Dendritic cell treated with granulocyte-macrophage colony-stimulating factor and Interleukin-4, amounts not matched to agents 40 ng/mL and 50 ng/mL, for 4 days (primary cell): ENCODE measurements at regions not wholly inside any gene's neighbourhood (a gene's known extent, or its start where the extent isn't known, plus 50 kb on each side); places are given as distances from the start of the nearest gene placed in this dataset.
"Not testable (repeated sequence)": the region's sequence is repeated elsewhere in the genome, so short reads cannot be mapped to it uniquely, and the experiment has no call there.

Source experiments
- H3K27ac Mint-ChIP-seq: one replicate; pipeline ENCODE4 v1.8.0; 2022; ENCODE audit warnings: mild to moderate bottlenecking, mixed read lengths
- H3K27me3 Mint-ChIP-seq: one replicate; pipeline ENCODE4 v1.8.0; 2022; ENCODE audit warnings: mild to moderate bottlenecking, mixed read lengths
- H3K36me3 Mint-ChIP-seq: one replicate; pipeline ENCODE4 v1.8.0; 2022; ENCODE audit warnings: low read depth, mixed read lengths
- H3K4me1 Mint-ChIP-seq: one replicate; pipeline ENCODE4 v1.8.0; 2022; ENCODE audit warnings: low read depth, mixed read lengths
- H3K4me3 Mint-ChIP-seq: one replicate; pipeline ENCODE4 v1.8.0; 2022; ENCODE audit warnings: mild to moderate bottlenecking, moderate library complexity, mixed read lengths
- H3K9me3 Mint-ChIP-seq: one replicate; pipeline ENCODE4 v1.8.0; 2022; ENCODE audit warnings: mixed read lengths
- intact Hi-C: fragments of 100-400 bp; cut with micrococcal nuclease; formaldehyde crosslinking; loops from one replicate; pipeline ENCODE4 v1.15.0; 2022

DNA sequence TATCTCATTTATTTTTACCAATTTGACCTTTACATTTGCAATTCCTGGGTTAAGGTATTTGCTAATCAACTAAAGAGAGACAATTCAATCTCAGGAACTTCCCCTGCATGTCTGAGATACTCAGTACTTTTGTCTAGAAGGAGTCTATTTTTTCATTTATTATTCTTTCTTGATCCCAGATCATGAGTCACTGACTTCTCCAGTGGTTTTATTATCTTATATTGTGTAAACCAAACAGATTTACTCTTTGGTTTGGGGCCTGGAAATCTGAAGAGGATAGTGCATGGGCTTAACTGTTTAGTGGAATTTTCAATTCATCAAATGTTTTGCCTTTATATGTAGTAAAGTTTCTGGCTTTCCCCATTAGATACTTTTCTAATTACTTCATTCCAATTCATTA lies 185.4 kb downstream of the ALG10B start:
- Mint-ChIP-seq H3K36me3 (no peaks in the 10 kb centered on the region), H3K4me3 (no peak overlapping the region), H3K4me1 (no peaks in the 10 kb centered on the region), H3K27me3 (no peaks in the 10 kb centered on the region), H3K9me3 (peaks cover 12% of the 10 kb centered on the region), H3K27ac (no peak overlapping the region)
- intact Hi-C loops: no loop called here

DNA sequence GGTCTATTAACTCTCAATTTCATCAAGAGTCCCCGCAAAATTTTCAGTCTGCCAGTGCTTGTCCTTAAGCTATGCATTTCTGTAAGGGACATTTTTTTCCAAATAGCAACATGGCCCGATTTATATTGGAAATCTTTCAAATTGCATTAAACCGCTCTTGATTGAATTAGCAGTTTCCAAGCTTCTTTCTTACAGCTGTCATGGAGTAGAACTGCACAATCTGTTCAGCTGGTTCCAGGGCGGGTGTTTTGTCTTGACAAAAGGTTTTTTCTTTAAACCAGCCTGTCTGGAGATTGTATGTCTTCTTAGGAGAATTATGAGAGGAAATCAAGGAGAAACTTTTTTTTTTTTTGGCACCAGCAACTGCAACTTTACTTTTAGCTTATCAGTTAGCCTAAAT lies 185.8 kb downstream of the ALG10B start:
- Mint-ChIP-seq H3K4me1 (no peaks in the 10 kb centered on the region), H3K9me3 (peaks cover 8% of the 10 kb centered on the region), H3K27ac (no peak overlapping the region), H3K36me3 (no peaks in the 10 kb centered on the region), H3K4me3 (no peak overlapping the region), H3K27me3 (no peaks in the 10 kb centered on the region)
- intact Hi-C loops: no loop called here

DNA sequence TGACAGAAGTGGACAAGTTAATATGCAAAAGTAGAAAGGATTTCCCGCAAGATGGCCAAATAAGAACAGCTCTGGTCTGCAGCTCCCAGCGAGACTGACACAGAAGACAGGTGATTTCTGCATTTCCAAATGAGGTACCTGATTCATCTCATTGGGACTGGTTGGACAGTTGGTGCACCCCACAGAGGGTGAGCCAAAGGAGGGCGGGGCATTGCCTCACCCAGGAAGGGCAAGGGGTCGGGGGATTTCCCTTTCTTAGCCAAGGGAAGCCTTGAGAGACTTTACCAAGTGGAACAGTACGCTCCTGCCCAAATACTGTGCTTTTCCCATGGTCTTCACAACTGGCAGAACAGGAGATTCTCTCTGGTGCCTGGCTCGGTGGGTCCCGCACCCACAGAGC lies 191.3 kb downstream of the ALG10B start:
- intact Hi-C loops: no loop called here
- no peaks in the 10 kb centered on the region for H3K4me1 Mint-ChIP-seq
- H3K27ac Mint-ChIP-seq: no peak overlapping the region
- H3K9me3 Mint-ChIP-seq: peaks cover 19% of the 10 kb centered on the region
- no peaks in the 10 kb centered on the region for H3K27me3 Mint-ChIP-seq
- no peaks in the 10 kb centered on the region for H3K36me3 Mint-ChIP-seq
- H3K4me3 Mint-ChIP-seq: no peak overlapping the region

DNA sequence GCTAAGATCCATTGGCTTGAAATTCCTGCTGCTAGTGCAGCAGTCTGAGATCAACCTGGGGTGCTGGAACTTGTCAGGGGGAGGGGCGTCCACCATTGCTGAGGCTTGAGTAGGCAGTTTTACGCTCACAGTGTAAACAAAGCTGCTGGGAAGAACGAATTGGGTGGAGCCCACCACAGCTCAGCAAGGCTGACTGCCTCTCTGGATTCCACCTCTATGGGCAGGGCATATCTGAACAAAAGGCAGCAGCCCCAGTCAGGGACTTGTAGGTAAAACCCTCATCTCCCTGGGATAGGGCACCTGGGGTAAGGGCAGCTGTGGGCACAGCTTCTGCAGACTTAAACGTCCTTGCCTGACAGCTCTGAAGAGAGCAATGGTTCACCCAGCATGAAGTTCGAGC lies 191.7 kb downstream of the ALG10B start:
- no peaks in the 10 kb centered on the region for H3K36me3 Mint-ChIP-seq
- no peak overlapping the region for H3K27ac Mint-ChIP-seq
- H3K9me3 Mint-ChIP-seq: peaks cover 19% of the 10 kb centered on the region

DNA sequence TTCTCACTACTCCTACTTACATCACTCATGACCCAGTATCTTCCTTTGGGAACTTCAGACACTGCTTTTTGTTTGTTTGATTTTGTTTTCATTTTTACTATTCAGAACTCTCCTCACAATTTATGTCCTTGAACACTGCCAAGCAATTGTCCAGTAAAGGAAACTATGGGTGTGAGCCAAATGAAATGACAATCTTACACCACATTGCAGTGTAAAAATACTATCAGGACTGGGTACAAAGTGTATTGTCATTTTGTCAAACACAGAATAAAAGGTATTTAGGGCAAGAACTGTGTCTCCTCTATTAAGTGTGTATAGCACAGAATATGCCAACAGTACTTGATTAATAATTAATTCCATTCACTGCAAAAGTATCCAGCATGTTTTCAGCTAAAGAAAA lies 199.3 kb downstream of the ALG10B start:
- no peaks in the 10 kb centered on the region for H3K27me3 Mint-ChIP-seq
- no peak overlapping the region for H3K27ac Mint-ChIP-seq
- intact Hi-C loops: no loop called here
- no peak overlapping the region for H3K4me3 Mint-ChIP-seq
- H3K4me1 Mint-ChIP-seq: no peaks in the 10 kb centered on the region
- H3K9me3 Mint-ChIP-seq: peaks cover 9% of the 10 kb centered on the region
- no peaks in the 10 kb centered on the region for H3K36me3 Mint-ChIP-seq

More for the DNA sequence above, 191.7 kb downstream of the ALG10B start:
- intact Hi-C loops: no loop called here
- Mint-ChIP-seq H3K27me3 (no peaks in the 10 kb centered on the region), H3K4me3 (no peak overlapping the region), H3K4me1 (no peaks in the 10 kb centered on the region)

DNA sequence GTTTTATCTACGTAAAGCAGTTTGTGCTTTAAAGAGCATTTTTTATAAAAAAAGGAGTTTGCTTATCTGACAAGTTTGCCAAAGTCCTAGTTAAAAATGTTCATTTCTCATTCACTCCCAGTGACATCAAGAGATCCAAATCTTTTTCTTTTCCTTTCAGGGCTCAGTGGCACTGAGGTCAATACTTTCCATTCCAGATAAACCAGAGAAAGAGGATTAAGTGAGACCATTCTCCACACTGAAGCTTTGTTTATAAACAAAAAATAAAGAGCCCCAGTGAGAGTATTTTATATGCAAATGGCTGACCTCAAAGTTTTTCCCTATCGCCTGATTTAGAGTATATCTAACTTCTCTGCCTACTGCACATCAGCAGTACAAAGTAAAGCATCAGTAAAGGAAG lies 199.8 kb downstream of the ALG10B start:
- no peaks in the 10 kb centered on the region for H3K36me3 Mint-ChIP-seq
- H3K4me1 Mint-ChIP-seq: no peaks in the 10 kb centered on the region
- no peak overlapping the region for H3K27ac Mint-ChIP-seq
- H3K27me3 Mint-ChIP-seq: no peaks in the 10 kb centered on the region
- intact Hi-C loops: no loop called here
- H3K9me3 Mint-ChIP-seq: peaks cover 4% of the 10 kb centered on the region
- no peak overlapping the region for H3K4me3 Mint-ChIP-seq

DNA sequence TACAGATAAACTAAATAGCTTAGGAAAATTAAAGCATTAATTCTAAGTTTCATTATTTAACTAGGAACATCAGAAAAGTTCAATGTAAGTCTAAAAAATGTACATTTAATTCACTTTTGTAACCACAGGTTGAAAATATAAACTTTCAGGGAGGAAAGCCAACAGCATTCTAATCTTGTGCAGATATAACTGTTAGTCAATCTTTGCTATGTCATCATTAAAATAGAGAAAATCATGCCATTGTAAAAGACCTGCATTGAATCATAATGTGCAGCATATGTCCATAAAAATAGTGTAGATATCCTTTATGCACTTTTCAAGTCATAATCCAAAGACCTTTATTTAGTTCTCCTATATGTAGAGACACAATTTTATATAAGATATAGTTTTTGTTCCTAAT lies 207.3 kb downstream of the ALG10B start:
- no peaks in the 10 kb centered on the region for H3K36me3 Mint-ChIP-seq

DNA sequence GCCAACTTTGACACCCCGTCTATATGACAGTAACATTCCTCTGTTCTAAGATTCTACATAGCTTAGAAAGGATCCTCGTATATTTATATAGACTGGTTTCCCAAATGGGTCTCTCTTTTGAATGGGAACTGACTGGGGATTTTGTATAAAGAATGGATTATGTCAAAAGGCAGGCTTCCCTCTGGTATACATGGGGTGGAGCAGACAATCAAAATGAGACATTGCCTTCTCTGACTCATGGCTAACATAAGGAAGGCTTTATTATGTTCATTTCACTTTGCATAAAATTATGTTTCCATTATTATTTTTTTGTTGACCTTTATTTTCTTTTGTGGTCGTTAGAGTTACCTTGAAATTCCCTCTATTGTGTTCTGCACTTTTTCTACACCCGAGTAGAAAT lies 211.1 kb downstream of the ALG10B start:
- Mint-ChIP-seq H3K27me3 (no peaks in the 10 kb centered on the region), H3K36me3 (no peaks in the 10 kb centered on the region), H3K27ac (no peak overlapping the region), H3K4me3 (no peak overlapping the region), H3K9me3 (no peaks in the 10 kb centered on the region), H3K4me1 (no peaks in the 10 kb centered on the region)
- intact Hi-C loops: no loop called here

More for the DNA sequence above, 207.3 kb downstream of the ALG10B start:
- no peak overlapping the region for H3K4me3 Mint-ChIP-seq
- H3K27ac Mint-ChIP-seq: no peak overlapping the region
- H3K4me1 Mint-ChIP-seq: no peaks in the 10 kb centered on the region
- no peaks in the 10 kb centered on the region for H3K9me3 Mint-ChIP-seq
- intact Hi-C loops: no loop called here
- H3K27me3 Mint-ChIP-seq: no peaks in the 10 kb centered on the region

DNA sequence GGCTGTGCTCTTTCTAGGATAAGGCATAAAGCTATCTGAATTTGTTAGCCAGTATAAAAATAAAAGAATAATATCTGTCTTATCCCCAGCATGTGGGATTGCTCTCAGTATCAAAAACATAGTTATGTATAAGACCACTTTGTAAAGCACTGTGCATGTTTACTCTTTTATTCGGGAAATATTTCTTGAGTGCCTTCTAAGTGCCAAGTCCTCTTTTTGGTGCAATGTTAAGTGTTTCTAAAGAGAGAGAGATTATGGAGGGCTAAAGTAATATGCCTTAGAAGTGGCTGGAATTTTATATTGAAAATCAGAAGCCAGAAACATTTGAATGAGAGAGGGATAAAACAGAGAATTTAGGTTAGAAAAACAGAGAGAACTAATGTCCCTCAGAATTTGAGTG lies 212.0 kb downstream of the ALG10B start:
- no peaks in the 10 kb centered on the region for H3K9me3 Mint-ChIP-seq
- no peak overlapping the region for H3K4me3 Mint-ChIP-seq
- H3K27ac Mint-ChIP-seq: no peak overlapping the region
- H3K4me1 Mint-ChIP-seq: no peaks in the 10 kb centered on the region
- H3K27me3 Mint-ChIP-seq: no peaks in the 10 kb centered on the region
- intact Hi-C loops: no loop called here
- no peaks in the 10 kb centered on the region for H3K36me3 Mint-ChIP-seq

DNA sequence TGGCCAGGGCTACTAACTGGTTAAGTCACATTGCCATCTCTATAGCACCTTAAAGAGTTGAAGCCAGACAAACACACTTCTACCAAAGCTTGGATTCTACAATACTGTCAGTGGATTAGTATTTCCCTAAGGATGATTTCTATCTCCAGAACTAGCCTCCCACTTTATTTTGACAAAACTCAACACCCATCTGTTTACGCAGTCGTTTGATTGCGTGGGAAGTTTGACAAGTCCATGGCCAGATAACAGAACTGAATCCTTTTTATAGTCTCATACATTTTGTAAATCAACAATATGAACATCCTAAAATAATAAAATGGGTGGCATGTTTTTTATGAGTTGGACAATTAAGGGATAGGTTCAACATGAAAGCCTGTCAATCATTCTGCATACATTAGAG lies 212.7 kb downstream of the ALG10B start:
- H3K36me3 Mint-ChIP-seq, intact Hi-C loops, H3K4me1 Mint-ChIP-seq, H3K27ac Mint-ChIP-seq, H3K27me3 Mint-ChIP-seq, H3K9me3 Mint-ChIP-seq, H3K4me3 Mint-ChIP-seq: not testable (repeated sequence)

DNA sequence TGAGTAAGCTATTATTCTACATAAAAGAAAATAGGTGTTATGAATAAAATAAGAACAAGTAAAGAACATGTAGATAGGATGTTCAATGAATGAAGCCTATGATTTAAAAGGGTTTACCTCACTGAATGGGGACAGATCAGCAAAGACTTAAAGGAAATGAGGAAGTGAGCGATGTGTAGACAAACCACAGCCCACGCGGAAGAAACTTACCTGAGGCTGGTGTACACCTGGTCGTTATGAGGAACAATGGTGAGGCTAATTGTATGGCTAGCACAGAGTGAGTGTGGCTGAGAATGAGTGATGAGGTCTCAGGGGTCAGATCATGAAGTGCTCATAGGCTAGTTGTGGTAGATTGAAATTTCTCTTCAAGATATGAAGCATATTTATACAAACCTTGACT lies 221.7 kb downstream of the ALG10B start:
- Mint-ChIP-seq H3K36me3 (no peaks in the 10 kb centered on the region), H3K4me1 (no peaks in the 10 kb centered on the region), H3K9me3 (peaks cover 13% of the 10 kb centered on the region), H3K4me3 (no peak overlapping the region), H3K27me3 (no peaks in the 10 kb centered on the region), H3K27ac (no peak overlapping the region)
- intact Hi-C loops: no loop called here

DNA sequence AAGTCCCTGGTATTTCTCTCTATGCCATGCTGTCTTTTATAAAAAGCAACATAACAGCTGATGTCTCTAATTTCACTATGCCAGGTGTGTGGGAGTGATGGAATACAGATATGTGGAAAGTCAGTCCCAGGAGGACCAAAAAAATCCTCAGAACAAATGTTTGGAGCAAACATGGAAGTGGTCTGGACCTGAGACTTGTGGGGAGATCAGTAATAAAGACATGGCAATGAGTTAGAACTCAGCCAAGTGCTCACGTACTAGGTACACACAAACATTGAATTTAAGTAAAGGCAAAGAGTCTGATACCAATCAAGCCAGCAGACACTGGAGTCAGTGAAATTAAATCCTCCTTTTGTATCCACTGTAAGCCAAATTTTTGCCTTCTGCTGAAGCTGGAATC lies 223.6 kb downstream of the ALG10B start:
- Mint-ChIP-seq H3K4me1 (no peaks in the 10 kb centered on the region), H3K27me3 (no peaks in the 10 kb centered on the region), H3K27ac (no peak overlapping the region), H3K9me3 (peaks cover 8% of the 10 kb centered on the region), H3K36me3 (no peaks in the 10 kb centered on the region), H3K4me3 (no peak overlapping the region)
- intact Hi-C loops: no loop called here

DNA sequence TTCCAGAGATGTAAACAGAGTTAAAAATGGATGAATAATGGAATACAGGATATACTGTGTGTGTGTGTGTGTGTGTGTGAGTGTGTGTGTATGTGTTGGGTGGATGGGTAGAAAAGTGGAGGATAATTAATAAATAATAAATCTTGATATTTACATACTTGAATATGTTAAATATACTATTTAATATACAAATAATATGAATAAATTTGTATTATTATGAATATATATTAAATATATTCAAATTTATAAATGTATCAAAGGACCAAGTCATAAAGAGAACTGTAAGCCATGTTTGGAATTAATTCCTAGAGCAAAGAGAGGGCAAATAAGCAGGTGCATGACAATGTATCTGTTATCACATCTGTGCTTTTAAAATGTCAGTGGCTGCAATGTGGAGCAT lies 225.3 kb downstream of the ALG10B start:
- Mint-ChIP-seq H3K9me3 (peaks cover 8% of the 10 kb centered on the region), H3K4me1 (no peaks in the 10 kb centered on the region), H3K4me3 (no peak overlapping the region), H3K36me3 (no peaks in the 10 kb centered on the region), H3K27me3 (no peaks in the 10 kb centered on the region), H3K27ac (no peak overlapping the region)
- intact Hi-C loops: no loop called here

DNA sequence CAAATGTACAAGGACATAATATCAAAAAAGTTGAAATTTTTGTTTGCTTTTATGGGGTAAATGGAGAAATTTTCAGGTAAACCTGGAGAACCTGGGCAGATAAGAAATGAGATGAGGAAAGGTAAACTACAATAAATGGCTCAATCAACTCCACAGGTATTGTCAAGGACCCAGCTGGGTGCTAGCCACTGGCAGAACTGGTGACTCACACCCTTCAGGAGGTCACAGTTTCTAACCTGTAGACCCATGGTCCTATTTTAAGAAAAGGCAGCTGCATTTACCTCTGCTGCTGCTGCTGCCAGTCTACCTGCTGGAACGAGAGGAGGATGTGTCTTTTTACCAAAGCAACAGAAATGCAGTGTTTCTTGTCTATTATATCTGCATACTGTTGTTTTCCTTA lies 226.6 kb downstream of the ALG10B start:
- H3K27ac Mint-ChIP-seq: no peak overlapping the region
- intact Hi-C loops: no loop called here
- no peaks in the 10 kb centered on the region for H3K4me1 Mint-ChIP-seq
- no peak overlapping the region for H3K4me3 Mint-ChIP-seq
- peaks cover 8% of the 10 kb centered on the region for H3K9me3 Mint-ChIP-seq
- H3K27me3 Mint-ChIP-seq: no peaks in the 10 kb centered on the region
- H3K36me3 Mint-ChIP-seq: no peaks in the 10 kb centered on the region

DNA sequence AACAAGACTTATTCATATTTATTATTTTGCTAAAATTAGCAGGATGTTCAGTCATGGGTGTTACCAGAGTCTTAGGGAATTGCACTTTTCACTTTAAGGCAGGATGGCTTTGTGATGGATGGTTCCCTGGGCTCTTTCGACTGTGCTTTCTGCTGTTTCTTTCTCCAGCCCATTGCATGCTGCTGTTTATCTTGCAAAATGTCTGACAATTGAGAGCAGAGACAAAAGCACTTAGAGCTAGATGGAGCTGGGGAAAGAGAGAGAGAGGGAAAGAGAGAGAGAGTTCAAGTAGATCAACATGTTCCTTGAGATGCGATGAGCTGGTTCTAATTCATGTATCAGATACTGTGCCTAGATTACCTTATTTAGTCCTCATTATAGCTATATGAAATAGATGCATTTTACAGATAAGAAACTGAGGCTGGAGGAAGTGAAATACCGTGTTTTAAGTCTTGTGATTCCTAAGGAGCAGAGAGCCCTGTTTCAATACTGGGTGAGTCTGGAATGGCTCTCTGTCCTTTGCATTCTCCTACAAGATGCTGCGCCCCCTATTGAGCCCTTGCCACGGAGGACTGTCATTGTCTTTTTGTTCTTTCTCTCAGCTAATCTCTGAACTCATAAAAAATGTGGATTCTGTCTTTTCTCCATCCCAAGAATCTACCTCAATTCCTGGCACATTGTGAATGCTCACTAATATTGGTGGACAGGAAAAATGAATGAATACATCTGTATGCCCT lies 227.9 kb downstream of the ALG10B start:
- Mint-ChIP-seq H3K4me1 (no peaks in the 10 kb centered on the region), H3K4me3 (no peak overlapping the region), H3K36me3 (no peaks in the 10 kb centered on the region), H3K27ac (no peak overlapping the region), H3K9me3 (peaks cover 12% of the 10 kb centered on the region), H3K27me3 (no peaks in the 10 kb centered on the region)
- intact Hi-C loops: no loop called here
